HCT116 (cell line): ENCODE measurements at regions not wholly inside any gene's neighbourhood (a gene's known extent, or its start where the extent isn't known, plus 50 kb on each side); places are given as distances from the start of the nearest gene placed in this dataset.

Experiments
- ATAC-seq: fragments of 200-7000 bp; cut with Tn5 transposase; 2 replicates; pipeline ENCODE4 v1.9.1; 2020; ENCODE audit warnings: mild to moderate bottlenecking, moderate library complexity
- BruUV-seq: library from RNA; stranded (reverse); fragments of 400-500 nt; replicated peaks from 2 replicates; lab custom pipeline; 2021; lab: Mats Ljungman, UMichigan
- CTCF ChIA-PET: fragments of 300-600 bp; sonication (Branson Sonifier 250); formaldehyde crosslinking; loops from one replicate; lab custom pipeline; 2021; ENCODE audit warnings: antibody characterized with exemption; lab: Charles Lee
- POLR2A ChIA-PET: fragments of 300-600, 350-600 bp; sonication (Branson Sonifier 250); formaldehyde crosslinking; loops from one replicate; lab custom pipeline; 2021; ENCODE audit warnings: antibody characterized with exemption; lab: Charles Lee
- RAD21 ChIA-PET, 2 experiments: fragments of 300-600 bp; sonication (Branson Sonifier 250); formaldehyde crosslinking; loops; one replicate each; lab custom pipeline; 2023; ENCODE audit warnings: low total read pairs in 2 of 2; ENCODE audit not compliant: uncharacterized antibody in 2 of 2, unreplicated experiment in 2 of 2, low non-redundant PET in 1 of 2; lab: Charles Lee
- DNase-seq: peaks from one replicate; pipeline ENCODE4 v3.0.0-alpha.2; 2010; ENCODE audit warnings: low read depth, low spot score
- H2AFZ ChIP-seq: fragments of 200-600 bp; shearing (Covaris generic), sonication (generic); 2 replicates; pipeline ENCODE4 v1.6.1; 2017; ENCODE audit warnings: low read depth, mixed run types, mixed read lengths, antibody characterized with exemption, low read length; ENCODE audit not compliant: poor library complexity, severe bottlenecking
- H3K27ac ChIP-seq: 2 replicates; pipeline ENCODE4 v1.5.1; 2012; ENCODE audit warnings: low read depth, low read length
- H3K27me3 ChIP-seq: fragments of 200-600 bp; sonication (generic); 2 replicates; pipeline ENCODE4 v1.6.1; 2016; ENCODE audit warnings: mixed run types, low read length, mixed read lengths; ENCODE audit not compliant: insufficient read depth
- H3K36me3 ChIP-seq, 2 experiments: fragments of 200-500 bp in 1 of 2; fragments of 200-600 bp in 1 of 2; sonication (Bioruptor generic) in 1 of 2; sonication (generic) in 1 of 2; 2 replicates each; pipeline versions ENCODE4 v1.5.1 to v1.6.1; 2014 to 2016; ENCODE audit warnings: low read length in 2 of 2, inconsistent platforms in 1 of 2, mixed read lengths in 1 of 2, mixed run types in 1 of 2; ENCODE audit not compliant: insufficient read depth in 2 of 2, control insufficient read depth in 1 of 2
- H3K4me1 ChIP-seq, 2 experiments: fragments of 200-600 bp in 1 of 2; sonication (generic) in 1 of 2; 2 replicates each; pipeline versions ENCODE4 v1.5.1 to v1.6.1; 2012 to 2017; ENCODE audit warnings: low read length in 2 of 2, inconsistent platforms in 1 of 2, mild to moderate bottlenecking in 1 of 2, mixed read lengths in 1 of 2, mixed run types in 1 of 2, moderate library complexity in 1 of 2; ENCODE audit not compliant: insufficient read depth in 2 of 2, control insufficient read depth in 1 of 2
- H3K4me2 ChIP-seq: fragments of 200-600 bp; sonication (generic); 2 replicates; pipeline ENCODE4 v1.6.1; 2017; ENCODE audit warnings: mixed run types, low read length, mixed read lengths
- H3K4me3 ChIP-seq, 2 experiments: fragments of 200-600 bp in 1 of 2; sonication (generic) in 1 of 2; replicated peaks in 1 of 2; 2 replicates each; pipeline ENCODE4 v1.5.1; 2011 to 2016; ENCODE audit warnings: low read length in 2 of 2, control low read depth in 1 of 2, low read depth in 1 of 2, mild to moderate bottlenecking in 1 of 2, mixed read lengths in 1 of 2, mixed run types in 1 of 2
- H3K79me2 ChIP-seq: fragments of 200-600 bp; sonication (generic); 2 replicates; pipeline ENCODE4 v1.6.1; 2017; ENCODE audit warnings: mild to moderate bottlenecking, mixed run types, low read length, moderate library complexity, mixed read lengths; ENCODE audit not compliant: insufficient read depth
- H3K9ac ChIP-seq: fragments of 200-600 bp; sonication (generic); 2 replicates; pipeline ENCODE4 v1.6.1; 2016; ENCODE audit warnings: low read length, mixed read lengths
- H3K9me2 ChIP-seq: fragments of 200-600 bp; sonication (generic), shearing (Covaris generic); 2 replicates; pipeline ENCODE4 v1.6.1; 2017; ENCODE audit warnings: mixed run types, mild to moderate bottlenecking, moderate library complexity; ENCODE audit not compliant: insufficient read depth
- H3K9me3 ChIP-seq, 2 experiments: fragments of 200-500 bp in 1 of 2; fragments of 200-600 bp in 1 of 2; sonication (Bioruptor generic) in 1 of 2; sonication (generic) in 1 of 2; 2 replicates each; pipeline ENCODE4 v1.6.1; 2014 to 2017; ENCODE audit warnings: low read length in 2 of 2, mixed read lengths in 2 of 2, inconsistent platforms in 1 of 2, low read depth in 1 of 2, mild to moderate bottlenecking in 1 of 2, mixed run types in 1 of 2, moderate library complexity in 1 of 2; ENCODE audit not compliant: control insufficient read depth in 1 of 2, insufficient read depth in 1 of 2
- H4K20me1 ChIP-seq: fragments of 200-600 bp; sonication (generic), shearing (Covaris generic); 2 replicates; pipeline ENCODE4 v1.6.1; 2017; ENCODE audit warnings: mixed run types, mild to moderate bottlenecking, moderate library complexity; ENCODE audit not compliant: insufficient read depth
- CBX3 ChIP-seq: IDR thresholded peaks from 2 replicates; pipeline ENCODE4 v1.6.1; 2012; ENCODE audit warnings: low read depth
- CEBPB ChIP-seq: IDR thresholded peaks from 2 replicates; pipeline ENCODE4 v1.6.1; 2012; ENCODE audit warnings: low read depth
- EGR1 ChIP-seq: IDR thresholded peaks from 2 replicates; pipeline ENCODE4 v1.6.1; 2012; ENCODE audit warnings: low read depth
- ELF1 ChIP-seq: IDR thresholded peaks from 2 replicates; pipeline ENCODE4 v1.6.1; 2012; ENCODE audit warnings: low read depth, borderline replicate concordance
- FOSL1 ChIP-seq: IDR thresholded peaks from 2 replicates; pipeline ENCODE4 v1.6.1; 2012; ENCODE audit warnings: low read depth
- JUND ChIP-seq: IDR thresholded peaks from 2 replicates; pipeline ENCODE4 v1.6.1; 2012
- POLR2A ChIP-seq: IDR thresholded peaks from 2 replicates; pipeline ENCODE4 v1.7.0; 2011; ENCODE audit warnings: borderline replicate concordance; ENCODE audit not compliant: insufficient read depth, insufficient read length; ENCODE audit errors: extremely low read depth
- POLR2AphosphoS5 ChIP-seq: IDR thresholded peaks from 2 replicates; pipeline ENCODE4 v1.6.1; 2011; ENCODE audit warnings: mild to moderate bottlenecking, low read depth, low read length, moderate library complexity
- RAD21 ChIP-seq: IDR thresholded peaks from 2 replicates; pipeline ENCODE4 v1.6.1; 2012; ENCODE audit warnings: low read depth, mild to moderate bottlenecking
- SIN3A ChIP-seq: IDR thresholded peaks from 2 replicates; pipeline ENCODE4 v1.6.1; 2012; ENCODE audit warnings: low read depth
- SP1 ChIP-seq: IDR thresholded peaks from 2 replicates; pipeline ENCODE4 v1.6.1; 2012; ENCODE audit warnings: low read depth
- TCF7L2 ChIP-seq: IDR thresholded peaks from 2 replicates; pipeline ENCODE4 v1.7.0; 2011; ENCODE audit warnings: borderline replicate concordance, inconsistent platforms; ENCODE audit not compliant: insufficient read depth, insufficient read length; ENCODE audit errors: extremely low read depth
- YY1 ChIP-seq: IDR thresholded peaks from 2 replicates; pipeline ENCODE4 v1.6.1; 2011; ENCODE audit warnings: low read length, low read depth, moderate library complexity, mild to moderate bottlenecking; ENCODE audit not compliant: insufficient replicate concordance; ENCODE audit errors: extremely low read depth
- ZFX ChIP-seq: fragments of 450-650 bp; IDR thresholded peaks from 2 replicates; pipeline ENCODE4 v1.6.1; 2017
- ZNF274 ChIP-seq: fragments of 200-500 bp; sonication (Bioruptor generic); IDR thresholded peaks from 2 replicates; pipeline ENCODE4 v1.6.1; 2014; ENCODE audit warnings: mild to moderate bottlenecking, low read depth, low read length, inconsistent platforms
- intact Hi-C: fragments of 100-400 bp; cut with micrococcal nuclease; formaldehyde crosslinking; loops from 2 replicates; pipeline ENCODE4 v1.10.0; 2022
- TF ChIP-seq, protein P1 (sequence below): IDR thresholded peaks from 2 replicates; pipeline ENCODE4 v1.6.1; 2012
- TF ChIP-seq, protein P2 (sequence below): IDR thresholded peaks from 2 replicates; pipeline ENCODE4 v1.6.1; 2011; ENCODE audit warnings: mild to moderate bottlenecking, low read length, moderate library complexity; ENCODE audit not compliant: insufficient replicate concordance; ENCODE audit errors: extremely low read depth
- TF ChIP-seq, protein P3 (sequence below), 3 experiments: fragments of 200-600 bp in 1 of 3; sonication (generic) in 1 of 3; IDR thresholded peaks in 2 of 3; conservative IDR thresholded peaks in 1 of 3; 2 replicates each; pipeline ENCODE4 v1.5.1; 2012 to 2017; ENCODE audit warnings: low read depth in 2 of 3, low read length in 2 of 3, antibody characterized with exemption in 1 of 3, borderline replicate concordance in 1 of 3, control low read depth in 1 of 3, mild to moderate bottlenecking in 1 of 3, mixed read lengths in 1 of 3, mixed run types in 1 of 3, moderate library complexity in 1 of 3; ENCODE audit not compliant: insufficient read depth in 1 of 3

DNA sequence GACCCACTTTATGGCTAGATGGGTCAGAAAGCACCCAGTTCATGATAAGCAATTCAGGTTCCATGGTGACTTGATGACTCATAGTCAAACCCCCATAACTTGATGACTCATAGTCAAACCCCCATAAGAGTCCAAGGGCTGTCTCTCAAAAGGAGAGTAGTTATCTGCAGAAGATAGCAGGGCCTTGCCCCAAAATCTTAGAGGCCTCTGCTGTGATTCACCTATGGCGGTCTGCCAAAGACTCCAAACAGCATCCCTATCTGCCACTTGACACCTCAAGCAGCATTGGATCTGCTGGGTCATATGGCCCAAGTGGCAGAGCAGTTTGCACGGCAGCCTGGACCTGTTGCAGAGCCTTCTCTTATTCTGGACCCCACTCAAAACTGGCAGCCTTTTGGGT lies 395.2 kb upstream of the KIF2A start:
- Histone ChIP-seq H3K27me3 (peaks cover 7% of the 10 kb centered on the region; the same call in 1 of the 2 replicates), H4K20me1 (no peaks in the 10 kb centered on the region), H3K9ac (no peak overlapping the region), H3K79me2 (no peaks in the 10 kb centered on the region), H3K4me1 (no peaks in the 10 kb centered on the region), H3K36me3 (no peaks in the 10 kb centered on the region), H3K4me2 (no peak overlapping the region), H3K9me2 (no peaks in the 10 kb centered on the region), H3K9me3 (0 out of 4 replicates have a peak, but pooled peaks cover 0 to 2% of the 10 kb centered on the region in 2 experiments), H2AFZ (no peak overlapping the region), H3K27ac (no peak overlapping the region), H3K4me3 (no peak overlapping the region)
- RAD21 ChIA-PET = no interaction called here
- CTCF ChIA-PET = no interaction called here
- POLR2A ChIA-PET = no interaction called here
- TF ChIP-seq EGR1 = no peak
- no peak for TF ChIP-seq FOSL1
- intact Hi-C loops = no loop called here
- DNase-seq (no peak), ATAC-seq (no peak)
- BruUV-seq = no TSS peak

DNA sequence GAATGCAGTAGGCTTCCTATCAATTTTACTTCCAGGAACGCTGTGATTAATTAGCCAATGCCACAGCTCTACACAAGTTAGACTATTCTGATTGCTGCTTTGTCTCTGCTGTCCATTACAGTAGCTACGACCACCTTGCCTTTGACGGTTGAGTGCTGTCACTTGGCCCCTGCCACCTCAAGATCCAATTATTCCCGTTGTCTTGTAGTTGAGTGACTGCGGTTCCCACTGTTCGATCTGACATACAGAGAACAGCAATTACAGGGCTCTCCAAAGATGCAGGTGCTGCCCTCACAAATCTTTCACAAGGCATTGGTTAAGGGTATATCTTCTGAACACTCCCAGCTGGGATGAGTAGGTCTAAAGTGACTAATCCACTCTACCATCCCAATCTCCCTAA lies 393.4 kb upstream of the KIF2A start:
- POLR2A ChIA-PET = no interaction called here
- ATAC-seq (no peak), DNase-seq (no peak)
- intact Hi-C loops = no loop called here
- H3K27me3 ChIP-seq = peaks cover 5% of the 10 kb centered on the region; the same call in 1 of the 2 replicates
- no peaks in the 10 kb centered on the region for H3K9me2 ChIP-seq
- no peaks in the 10 kb centered on the region for H3K4me1 ChIP-seq
- no peak overlapping the region for H3K4me3 ChIP-seq
- CTCF ChIA-PET = no interaction called here
- H3K9me3 ChIP-seq = 0 out of 4 replicates have a peak, but pooled peaks cover 0 to 2% of the 10 kb centered on the region in 2 experiments
- no peaks in the 10 kb centered on the region for H4K20me1 ChIP-seq
- H3K79me2 ChIP-seq = no peaks in the 10 kb centered on the region
- H3K27ac ChIP-seq = no peak overlapping the region
- RAD21 ChIA-PET = no interaction called here
- no peak overlapping the region for H2AFZ ChIP-seq
- no peak overlapping the region for H3K4me2 ChIP-seq
- no peaks in the 10 kb centered on the region for H3K36me3 ChIP-seq
- H3K9ac ChIP-seq = no peak overlapping the region
- TF ChIP-seq POLR2A = no peak
- TF ChIP-seq, protein P1, sequence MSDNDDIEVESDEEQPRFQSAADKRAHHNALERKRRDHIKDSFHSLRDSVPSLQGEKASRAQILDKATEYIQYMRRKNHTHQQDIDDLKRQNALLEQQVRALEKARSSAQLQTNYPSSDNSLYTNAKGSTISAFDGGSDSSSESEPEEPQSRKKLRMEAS = no peak
- no peak for TF ChIP-seq ELF1
- TF ChIP-seq POLR2AphosphoS5 = no peak
- TF ChIP-seq CEBPB = no peak
- no peak for TF ChIP-seq YY1
- no peak for TF ChIP-seq RAD21
- TF ChIP-seq JUND = no peak
- TF ChIP-seq SIN3A = no peak
- TF ChIP-seq, protein P2, sequence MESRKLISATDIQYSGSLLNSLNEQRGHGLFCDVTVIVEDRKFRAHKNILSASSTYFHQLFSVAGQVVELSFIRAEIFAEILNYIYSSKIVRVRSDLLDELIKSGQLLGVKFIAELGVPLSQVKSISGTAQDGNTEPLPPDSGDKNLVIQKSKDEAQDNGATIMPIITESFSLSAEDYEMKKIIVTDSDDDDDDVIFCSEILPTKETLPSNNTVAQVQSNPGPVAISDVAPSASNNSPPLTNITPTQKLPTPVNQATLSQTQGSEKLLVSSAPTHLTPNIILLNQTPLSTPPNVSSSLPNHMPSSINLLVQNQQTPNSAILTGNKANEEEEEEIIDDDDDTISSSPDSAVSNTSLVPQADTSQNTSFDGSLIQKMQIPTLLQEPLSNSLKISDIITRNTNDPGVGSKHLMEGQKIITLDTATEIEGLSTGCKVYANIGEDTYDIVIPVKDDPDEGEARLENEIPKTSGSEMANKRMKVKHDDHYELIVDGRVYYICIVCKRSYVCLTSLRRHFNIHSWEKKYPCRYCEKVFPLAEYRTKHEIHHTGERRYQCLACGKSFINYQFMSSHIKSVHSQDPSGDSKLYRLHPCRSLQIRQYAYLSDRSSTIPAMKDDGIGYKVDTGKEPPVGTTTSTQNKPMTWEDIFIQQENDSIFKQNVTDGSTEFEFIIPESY = no peak
- TF ChIP-seq EGR1 = no peak
- TF ChIP-seq ZFX = no peak
- TF ChIP-seq CBX3 = no peak
- TF ChIP-seq, protein P3, sequence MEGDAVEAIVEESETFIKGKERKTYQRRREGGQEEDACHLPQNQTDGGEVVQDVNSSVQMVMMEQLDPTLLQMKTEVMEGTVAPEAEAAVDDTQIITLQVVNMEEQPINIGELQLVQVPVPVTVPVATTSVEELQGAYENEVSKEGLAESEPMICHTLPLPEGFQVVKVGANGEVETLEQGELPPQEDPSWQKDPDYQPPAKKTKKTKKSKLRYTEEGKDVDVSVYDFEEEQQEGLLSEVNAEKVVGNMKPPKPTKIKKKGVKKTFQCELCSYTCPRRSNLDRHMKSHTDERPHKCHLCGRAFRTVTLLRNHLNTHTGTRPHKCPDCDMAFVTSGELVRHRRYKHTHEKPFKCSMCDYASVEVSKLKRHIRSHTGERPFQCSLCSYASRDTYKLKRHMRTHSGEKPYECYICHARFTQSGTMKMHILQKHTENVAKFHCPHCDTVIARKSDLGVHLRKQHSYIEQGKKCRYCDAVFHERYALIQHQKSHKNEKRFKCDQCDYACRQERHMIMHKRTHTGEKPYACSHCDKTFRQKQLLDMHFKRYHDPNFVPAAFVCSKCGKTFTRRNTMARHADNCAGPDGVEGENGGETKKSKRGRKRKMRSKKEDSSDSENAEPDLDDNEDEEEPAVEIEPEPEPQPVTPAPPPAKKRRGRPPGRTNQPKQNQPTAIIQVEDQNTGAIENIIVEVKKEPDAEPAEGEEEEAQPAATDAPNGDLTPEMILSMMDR (IDR thresholded peaks at IDR 0.05 in 2 of 3, conservative IDR thresholded peaks at IDR 0.05 in 1 of 3; ENCODE audit: borderline replicate concordance in 1 of 3, insufficient read depth in 1 of 3, low read depth in 2 of 3, low read length in 2 of 3) = no peak
- no peak for TF ChIP-seq ZNF274
- TF ChIP-seq SP1 = no peak
- TF ChIP-seq TCF7L2 = no peak
- TF ChIP-seq, all 23 proteins: peak for 0
- no TSS peak for BruUV-seq
